ENCODE measurements at regions not wholly inside any gene's neighbourhood (a gene's known extent, or its start where the extent isn't known, plus 50 kb on each side); places are given as distances from the start of the nearest gene placed in this dataset.

- TF ChIP-seq CTCF (conservative IDR thresholded peaks at IDR 0.05) (no peak), EZH2 (IDR thresholded peaks at IDR 0.05; ENCODE audit: low read depth) (no peak)
Observed at GRCh38 chr14:59036134-59036533, 152.3 kb upstream of the DAAM1 start.
